Testis (tissue), 2 donors: ENCODE measurements at regions not wholly inside any gene's neighbourhood (a gene's known extent, or its start where the extent isn't known, plus 50 kb on each side); places are given as distances from the start of the nearest gene placed in this dataset.

Experiments
- DNase-seq: peaks from one replicate; pipeline ENCODE4 v3.0.0-alpha.2; 2019
- H3K27ac ChIP-seq, 2 donors: fragments of 200-600 bp; sonication (generic); one replicate each; pipeline ENCODE4 v1.5.1; 2019
- H3K27me3 ChIP-seq: fragments of 200-600 bp; sonication (generic); one replicate; pipeline ENCODE4 v1.5.1; 2019
- H3K36me3 ChIP-seq: fragments of 200-600 bp; sonication (generic); one replicate; pipeline ENCODE4 v1.5.1; 2017; ENCODE audit warnings: low read depth; ENCODE audit errors: missing control alignments
- H3K4me1 ChIP-seq: fragments of 200-600 bp; sonication (generic); one replicate; pipeline ENCODE4 v1.5.1; 2019
- H3K4me3 ChIP-seq, 2 donors: fragments of 200-600 bp; sonication (generic); one replicate each; pipeline ENCODE4 v1.5.1; 2017 to 2019
- H3K9me3 ChIP-seq: fragments of 200-600 bp; sonication (generic); one replicate; pipeline ENCODE4 v1.5.1; 2017
- CTCF ChIP-seq, 3 experiments: fragments of 450-650 bp in 2 of 3; fragments of 200-600 bp in 1 of 3; sonication (generic) in 1 of 3; IDR thresholded peaks; one replicate each; pipeline ENCODE4 v1.5.1; 2016 to 2019; ENCODE audit warnings: antibody characterized with exemption in 3 of 3, mild to moderate bottlenecking in 2 of 3, moderate library complexity in 1 of 3
- POLR2A ChIP-seq: fragments of 450-650 bp; IDR thresholded peaks from one replicate; pipeline ENCODE4 v1.6.1; 2017; ENCODE audit warnings: antibody characterized with exemption, mild to moderate bottlenecking, moderate library complexity
- WGBS, 2 donors: methylation state at CpG; one replicate each; pipeline ENCODE4 v1.1.5; 2018; 5-methylcytosine and 5-hydroxymethylcytosine counted together
- intact Hi-C: fragments of 100-400 bp; cut with DNase I; formaldehyde crosslinking; loops from one replicate; pipeline ENCODE4 v1.15.1; 2023; ENCODE audit warnings: low total_unique reads

GRCh38 chr16:26816266-26816665 lies 250.5 kb upstream of the C16orf82 start:
- no peaks in the 10 kb centered on the region for H3K27me3 ChIP-seq
- no peaks in the 10 kb centered on the region for H3K9me3 ChIP-seq
- H3K27ac ChIP-seq = no peak overlapping the region
- no peaks in the 10 kb centered on the region for H3K36me3 ChIP-seq
- intact Hi-C loops = no loop called here
- no peaks in the 10 kb centered on the region for H3K4me1 ChIP-seq
- DNase-seq = no peak
- no peak overlapping the region for H3K4me3 ChIP-seq
- TF ChIP-seq POLR2A (no peak), CTCF (IDR thresholded peaks at IDR 0.05) (no peak)
- 72 to 81% methylated on average over 7 of the region's 7 CpGs for WGBS, 2 donors

- Histone ChIP-seq H3K4me3 (no peak overlapping the region), H3K36me3 (no peaks in the 10 kb centered on the region), H3K9me3 (no peaks in the 10 kb centered on the region), H3K27ac (no peak overlapping the region), H3K4me1 (no peaks in the 10 kb centered on the region), H3K27me3 (no peaks in the 10 kb centered on the region)
- DNase-seq = no peak
- TF ChIP-seq POLR2A (no peak), CTCF (IDR thresholded peaks at IDR 0.05) (no peak)
- WGBS, 2 donors = 56 to 59% methylated on average over 19 to 21 of the region's 21 CpGs
- intact Hi-C loops = no loop called here
Observed at GRCh38 chr16:26816885-26817571, 249.7 kb upstream of the C16orf82 start.

GRCh38 chr16:26818393-26818792 lies 248.3 kb upstream of the C16orf82 start:
- H3K36me3 ChIP-seq = no peaks in the 10 kb centered on the region
- no peaks in the 10 kb centered on the region for H3K9me3 ChIP-seq
- TF ChIP-seq POLR2A (no peak), CTCF (IDR thresholded peaks at IDR 0.05) (no peak)
- no peaks in the 10 kb centered on the region for H3K4me1 ChIP-seq
- H3K27ac ChIP-seq = no peak overlapping the region
- H3K4me3 ChIP-seq = no peak overlapping the region
- DNase-seq = no peak
- intact Hi-C loops = no loop called here
- 82 to 91% methylated on average over 2 of the region's 2 CpGs for WGBS, 2 donors
- H3K27me3 ChIP-seq = no peaks in the 10 kb centered on the region

GRCh38 chr16:26824469-26824868 lies 242.3 kb upstream of the C16orf82 start:
- WGBS, 2 donors = 84 to 89% methylated on average over 9 of the region's 9 CpGs
- Histone ChIP-seq H3K9me3 (no peaks in the 10 kb centered on the region), H3K36me3 (no peaks in the 10 kb centered on the region), H3K27me3 (no peaks in the 10 kb centered on the region), H3K27ac (no peak overlapping the region), H3K4me1 (no peaks in the 10 kb centered on the region), H3K4me3 (no peak overlapping the region)
- no peak for TF ChIP-seq POLR2A
- no peak for TF ChIP-seq CTCF (IDR thresholded peaks at IDR 0.05)
- DNase-seq = no peak
- intact Hi-C loops = no loop called here

GRCh38 chr16:26826500-26826899 lies 240.2 kb upstream of the C16orf82 start:
- 76 to 83% methylated on average over 4 of the region's 4 CpGs for WGBS, 2 donors
- no peaks in the 10 kb centered on the region for H3K27me3 ChIP-seq
- no peaks in the 10 kb centered on the region for H3K4me1 ChIP-seq
- no peaks in the 10 kb centered on the region for H3K9me3 ChIP-seq
- no peak overlapping the region for H3K27ac ChIP-seq
- no peak for DNase-seq
- H3K36me3 ChIP-seq = no peaks in the 10 kb centered on the region
- intact Hi-C loops = no loop called here
- TF ChIP-seq CTCF (IDR thresholded peaks at IDR 0.05) = no peak
- no peak for TF ChIP-seq POLR2A
- no peak overlapping the region for H3K4me3 ChIP-seq
